ENCODE measurements at regions not wholly inside any gene's neighbourhood (a gene's known extent, or its start where the extent isn't known, plus 50 kb on each side); places are given as distances from the start of the nearest gene placed in this dataset.

DNA sequence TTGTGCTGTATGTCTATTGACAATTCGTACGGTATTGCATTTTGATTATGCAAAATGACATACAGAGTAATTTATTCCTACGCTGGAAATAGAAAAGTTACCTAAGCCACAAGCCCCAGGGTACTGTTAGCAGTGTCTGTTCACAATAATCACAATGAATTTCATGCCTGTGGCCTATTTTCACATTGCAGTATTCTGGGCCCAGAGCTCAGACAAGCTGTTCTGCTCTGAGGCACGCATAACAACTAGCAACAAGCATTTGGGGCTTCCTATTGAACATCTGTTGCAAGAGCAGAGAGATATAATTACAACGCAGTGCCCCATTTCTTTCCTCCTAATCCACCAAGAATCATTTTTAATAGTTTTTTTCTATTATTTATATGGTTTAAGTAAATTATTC, 158.9 kb upstream of the SGCG start:
- 89 to 96% methylated on average over 3 to 4 of the region's 5 CpGs for WGBS, 2 experiments (ENCODE audit: insufficient coverage in 1 of 2, insufficient read length in 1 of 2)
- Mint-ChIP-seq H3K4me1 (peaks cover 7% of the 10 kb centered on the region), H3K9me3 (no peaks in the 10 kb centered on the region), H3K27ac (no peak overlapping the region), H3K27me3 (ENCODE audit: insufficient read depth) (no peaks in the 10 kb centered on the region), H3K4me3 (no peak overlapping the region), H3K36me3 (ENCODE audit: low read depth) (no peaks in the 10 kb centered on the region)
- Histone ChIP-seq H3K4me1 (ENCODE audit: control insufficient read depth, insufficient read depth, low read length) (no peaks in the 10 kb centered on the region), H3K27me3 (ENCODE audit: control insufficient read depth, insufficient read depth, low read length, poor library complexity, severe bottlenecking) (no peaks in the 10 kb centered on the region), H3K36me3 (ENCODE audit: control insufficient read depth, insufficient read depth, low read length) (no peaks in the 10 kb centered on the region), H3K27ac (ENCODE audit: low read depth, low read length) (no peak overlapping the region), H3K9me3 (ENCODE audit: control insufficient read depth, low read length) (no peaks in the 10 kb centered on the region), H3K9ac (ENCODE audit: extremely low read depth, low read length, poor library complexity, severe bottlenecking) (no peak overlapping the region), H3K4me3 (ENCODE audit: low read length) (no peak overlapping the region)
- TF ChIP-seq, protein P1, sequence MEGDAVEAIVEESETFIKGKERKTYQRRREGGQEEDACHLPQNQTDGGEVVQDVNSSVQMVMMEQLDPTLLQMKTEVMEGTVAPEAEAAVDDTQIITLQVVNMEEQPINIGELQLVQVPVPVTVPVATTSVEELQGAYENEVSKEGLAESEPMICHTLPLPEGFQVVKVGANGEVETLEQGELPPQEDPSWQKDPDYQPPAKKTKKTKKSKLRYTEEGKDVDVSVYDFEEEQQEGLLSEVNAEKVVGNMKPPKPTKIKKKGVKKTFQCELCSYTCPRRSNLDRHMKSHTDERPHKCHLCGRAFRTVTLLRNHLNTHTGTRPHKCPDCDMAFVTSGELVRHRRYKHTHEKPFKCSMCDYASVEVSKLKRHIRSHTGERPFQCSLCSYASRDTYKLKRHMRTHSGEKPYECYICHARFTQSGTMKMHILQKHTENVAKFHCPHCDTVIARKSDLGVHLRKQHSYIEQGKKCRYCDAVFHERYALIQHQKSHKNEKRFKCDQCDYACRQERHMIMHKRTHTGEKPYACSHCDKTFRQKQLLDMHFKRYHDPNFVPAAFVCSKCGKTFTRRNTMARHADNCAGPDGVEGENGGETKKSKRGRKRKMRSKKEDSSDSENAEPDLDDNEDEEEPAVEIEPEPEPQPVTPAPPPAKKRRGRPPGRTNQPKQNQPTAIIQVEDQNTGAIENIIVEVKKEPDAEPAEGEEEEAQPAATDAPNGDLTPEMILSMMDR (conservative IDR thresholded peaks at IDR 0.05), result no peak
- DNase-seq, result no peak

DNA sequence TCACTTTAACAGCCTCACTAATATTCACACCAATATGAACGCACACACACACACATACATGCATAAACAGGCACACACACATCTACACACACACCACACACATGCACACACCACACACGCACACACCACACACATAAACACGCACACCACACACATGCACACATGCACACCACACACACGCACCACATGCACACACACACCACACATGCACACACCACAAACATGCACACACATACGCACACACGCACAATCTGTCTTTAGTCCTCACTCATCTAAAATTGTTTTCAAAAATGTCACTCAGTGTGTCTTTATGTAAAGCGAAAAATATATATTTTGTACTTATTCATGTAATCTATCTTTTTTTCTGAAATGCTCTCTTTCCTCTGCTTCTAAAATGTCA, 158.1 kb upstream of the SGCG start:
- Mint-ChIP-seq H3K27me3 (ENCODE audit: insufficient read depth) (no peaks in the 10 kb centered on the region), H3K4me3 (no peak overlapping the region), H3K9me3 (no peaks in the 10 kb centered on the region), H3K4me1 (peaks cover 7% of the 10 kb centered on the region), H3K36me3 (ENCODE audit: low read depth) (no peaks in the 10 kb centered on the region), H3K27ac (no peak overlapping the region)
- no peak for DNase-seq
- Histone ChIP-seq H3K4me1 (ENCODE audit: control insufficient read depth, insufficient read depth, low read length) (no peaks in the 10 kb centered on the region), H3K27ac (ENCODE audit: low read depth, low read length) (no peak overlapping the region), H3K9me3 (ENCODE audit: control insufficient read depth, low read length) (no peaks in the 10 kb centered on the region), H3K4me3 (ENCODE audit: low read length) (no peak overlapping the region), H3K27me3 (ENCODE audit: control insufficient read depth, insufficient read depth, low read length, poor library complexity, severe bottlenecking) (no peaks in the 10 kb centered on the region), H3K9ac (ENCODE audit: extremely low read depth, low read length, poor library complexity, severe bottlenecking) (no peak overlapping the region), H3K36me3 (ENCODE audit: control insufficient read depth, insufficient read depth, low read length) (no peaks in the 10 kb centered on the region)
- 95% methylated on average over 7 of the region's 7 CpGs; no CpG with 5 or more reads in 1 of the 2 experiments for WGBS, 2 experiments (ENCODE audit: insufficient coverage in 1 of 2, insufficient read length in 1 of 2)
- TF ChIP-seq, protein P1 (conservative IDR thresholded peaks at IDR 0.05), result no peak

DNA sequence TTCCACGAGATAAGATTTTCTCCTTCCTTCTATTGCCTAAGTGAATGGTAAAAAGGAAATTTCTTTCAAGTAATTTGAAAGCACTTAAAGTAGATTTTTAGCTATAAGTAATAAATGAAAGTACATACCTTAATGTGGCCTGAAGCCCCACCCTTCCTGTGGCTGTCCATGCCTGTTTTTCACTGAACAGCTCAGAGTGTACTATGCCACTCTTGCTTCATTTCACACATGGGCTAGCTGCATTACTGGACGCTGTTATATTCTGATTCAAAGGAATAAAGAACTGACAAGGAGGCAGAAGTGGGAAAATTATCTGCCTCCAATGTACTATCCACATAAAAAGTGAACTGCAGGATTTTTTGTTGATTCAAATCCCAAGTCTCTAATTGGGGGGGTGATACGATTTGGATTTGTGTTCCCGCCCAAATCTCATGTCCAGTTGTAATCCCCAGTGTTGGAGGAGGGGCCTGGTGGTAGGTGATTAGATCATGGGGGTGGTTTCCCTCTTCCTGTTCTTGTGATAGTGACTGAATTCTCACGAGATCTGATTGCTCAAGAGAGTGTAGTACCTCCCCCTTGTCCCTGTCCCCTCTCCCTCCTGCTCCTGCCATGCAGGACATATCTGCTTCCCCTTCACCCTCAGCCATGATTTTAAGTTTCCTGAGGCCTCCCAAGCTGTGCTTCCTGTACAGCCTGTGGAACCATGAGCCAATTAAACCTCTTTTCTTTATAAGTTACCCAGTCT, 154.7 kb upstream of the SGCG start:
- Mint-ChIP-seq H3K27ac (peak overlapping the region; percentile 33), H3K4me3 (no peak overlapping the region), H3K9me3 (no peaks in the 10 kb centered on the region), H3K4me1 (peaks cover 5% of the 10 kb centered on the region), H3K27me3 (ENCODE audit: insufficient read depth) (no peaks in the 10 kb centered on the region), H3K36me3 (ENCODE audit: low read depth) (no peaks in the 10 kb centered on the region)
- Histone ChIP-seq H3K36me3 (ENCODE audit: control insufficient read depth, insufficient read depth, low read length) (no peaks in the 10 kb centered on the region), H3K4me3 (ENCODE audit: low read length) (no peak overlapping the region), H3K4me1 (ENCODE audit: control insufficient read depth, insufficient read depth, low read length) (no peaks in the 10 kb centered on the region), H3K27me3 (ENCODE audit: control insufficient read depth, insufficient read depth, low read length, poor library complexity, severe bottlenecking) (no peaks in the 10 kb centered on the region), H3K27ac (ENCODE audit: low read depth, low read length) (no peak overlapping the region), H3K9ac (ENCODE audit: extremely low read depth, low read length, poor library complexity, severe bottlenecking) (no peak overlapping the region), H3K9me3 (ENCODE audit: control insufficient read depth, low read length) (no peaks in the 10 kb centered on the region)
- DNase-seq, result no peak
- WGBS, 2 experiments (ENCODE audit: insufficient coverage in 1 of 2, insufficient read length in 1 of 2), result 78 to 100% methylated on average over 1 to 5 of the region's 5 CpGs
- TF ChIP-seq, protein P1 (conservative IDR thresholded peaks at IDR 0.05), result no peak
